HK-2 (cell line): ENCODE measurements at regions not wholly inside any gene's neighbourhood (a gene's known extent, or its start where the extent isn't known, plus 50 kb on each side); places are given as distances from the start of the nearest gene placed in this dataset.
"Not testable (repeated sequence)": the region's sequence is repeated elsewhere in the genome, so short reads cannot be mapped to it uniquely, and the experiment has no call there.

Experiments used
- DNase-seq: peaks from one replicate; pipeline ENCODE4 v3.0.0-alpha.2; 2018; ENCODE audit not compliant: unreplicated experiment

GRCh38 chr7:86202833-86203232 is 440.9 kb upstream of the GRM3 start:
- DNase-seq, result no peak

- no peak for DNase-seq
Observed at GRCh38 chr7:86201767-86202166, 441.9 kb upstream of the GRM3 start.

- DNase-seq, result no peak
Observed at GRCh38 chr7:86199881-86200614, 443.7 kb upstream of the GRM3 start.

- DNase-seq, result no peak
Observed at GRCh38 chr7:86190351-86190750, 453.4 kb upstream of the GRM3 start.

GRCh38 chr7:86181474-86181873 is 462.2 kb upstream of the GRM3 start:
- DNase-seq, result no peak

GRCh38 chr7:86164827-86165226 is 478.9 kb upstream of the GRM3 start:
- DNase-seq, result no peak

- no peak for DNase-seq
Observed at GRCh38 chr7:86158111-86158510, 485.6 kb upstream of the GRM3 start.

GRCh38 chr7:86155623-86156022 is 488.1 kb upstream of the GRM3 start:
- DNase-seq, result no peak

- no peak for DNase-seq
Observed at GRCh38 chr7:86152926-86153325, 490.8 kb upstream of the GRM3 start.

- peak; percentile 13 for DNase-seq
Observed at GRCh38 chr7:86149024-86149665, 494.6 kb upstream of the GRM3 start.

- no peak for DNase-seq
Observed at GRCh38 chr7:86148501-86148900, 495.2 kb upstream of the GRM3 start.

GRCh38 chr7:86137343-86137742 is 506.4 kb upstream of the GRM3 start:
- DNase-seq, result no peak

GRCh38 chr7:86130268-86130667 is 513.4 kb upstream of the GRM3 start:
- no peak for DNase-seq

- DNase-seq, result no peak
Observed at GRCh38 chr7:86123476-86123875, 520.2 kb upstream of the GRM3 start.

- no peak for DNase-seq
Observed at GRCh38 chr7:86094166-86094669, 549.5 kb upstream of the GRM3 start.

- no peak for DNase-seq
Observed at GRCh38 chr7:86091369-86091768, 552.3 kb upstream of the GRM3 start.

GRCh38 chr7:86089455-86089854 is 554.3 kb upstream of the GRM3 start:
- no peak for DNase-seq

GRCh38 chr7:86064572-86064971 is 579.1 kb upstream of the GRM3 start:
- not testable (repeated sequence) for DNase-seq

GRCh38 chr7:86058649-86059048 is 585.1 kb upstream of the GRM3 start:
- DNase-seq, result no peak

GRCh38 chr7:86050918-86051317 is 592.8 kb upstream of the GRM3 start:
- no peak for DNase-seq

- no peak for DNase-seq
Observed at GRCh38 chr7:86049910-86050309, 593.8 kb upstream of the GRM3 start.

GRCh38 chr7:86045197-86045596 is 598.5 kb upstream of the GRM3 start:
- not testable (repeated sequence) for DNase-seq

GRCh38 chr7:86025807-86026206 is 617.9 kb upstream of the GRM3 start:
- no peak for DNase-seq
